ENCODE measurements at regions not wholly inside any gene's neighbourhood (a gene's known extent, or its start where the extent isn't known, plus 50 kb on each side); places are given as distances from the start of the nearest gene placed in this dataset.

DNA sequence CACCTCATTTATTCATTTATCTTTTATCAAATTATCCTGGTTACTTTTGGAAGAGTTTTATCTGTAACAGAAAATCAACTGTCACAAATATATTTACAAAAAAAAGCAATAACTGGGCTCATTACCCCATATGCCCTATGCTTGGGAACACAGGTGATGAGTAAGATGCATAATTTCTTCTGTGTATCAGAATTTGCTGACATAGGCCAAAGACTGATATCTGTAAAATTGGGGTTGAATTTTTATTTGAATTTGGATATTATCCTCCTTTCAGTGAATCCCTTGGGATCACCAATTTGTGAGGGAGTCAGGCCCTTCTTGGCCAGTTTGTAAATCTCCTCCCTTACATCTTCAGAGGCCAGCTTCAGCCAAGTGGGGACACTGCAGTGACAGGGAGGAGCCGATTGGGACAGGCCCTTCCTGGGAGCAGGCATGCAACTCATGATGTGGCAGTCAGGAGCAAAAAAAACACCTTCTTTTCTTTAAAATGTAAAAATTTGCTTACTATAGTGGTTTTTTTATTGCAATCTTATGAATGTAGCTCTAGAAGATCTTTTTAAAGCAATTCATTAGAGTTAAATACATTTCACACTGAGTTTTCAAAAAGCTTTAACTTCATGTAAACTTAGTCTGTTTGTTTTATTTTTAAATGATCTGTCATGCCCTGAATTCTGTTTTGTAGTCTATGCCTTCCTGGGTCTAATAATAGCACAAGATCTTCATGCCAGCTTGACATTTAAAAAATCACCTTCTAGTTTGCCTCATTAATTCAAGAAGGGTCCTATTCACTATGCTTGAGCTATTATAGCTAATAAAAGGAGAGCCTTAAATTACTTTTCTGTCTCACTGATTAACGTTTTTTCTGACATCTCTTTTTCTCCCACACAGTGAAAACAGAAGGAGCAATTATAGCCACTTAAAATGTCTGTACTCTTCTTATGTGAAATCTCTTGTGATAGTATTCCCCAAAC lies 136.6 kb upstream of the SPRY1 start:
- no peak for DNase-seq (ENCODE audit: low read depth in 2 of 3, low spot score in 2 of 3)

- no peak for DNase-seq (ENCODE audit: low read depth in 2 of 3, low spot score in 2 of 3)
Measured at GRCh38 chr4:123260653-123261052, 135.9 kb upstream of the SPRY1 start.

- DNase-seq (ENCODE audit: low read depth in 2 of 3, low spot score in 2 of 3), result no peak
Measured at GRCh38 chr4:123262080-123262479, 134.5 kb upstream of the SPRY1 start.

GRCh38 chr4:123265443-123265842 lies 131.2 kb upstream of the SPRY1 start:
- no peak for DNase-seq (ENCODE audit: low read depth in 2 of 3, low spot score in 2 of 3)

GRCh38 chr4:123266221-123266620 lies 130.4 kb upstream of the SPRY1 start:
- DNase-seq (ENCODE audit: low read depth in 2 of 3, low spot score in 2 of 3), result no peak

GRCh38 chr4:123278755-123279154 lies 117.8 kb upstream of the SPRY1 start:
- no peak for DNase-seq (ENCODE audit: low read depth in 2 of 3, low spot score in 2 of 3)

GRCh38 chr4:123283371-123283895 lies 113.2 kb upstream of the SPRY1 start:
- DNase-seq (ENCODE audit: low read depth in 2 of 3, low spot score in 2 of 3), result no peak

DNA sequence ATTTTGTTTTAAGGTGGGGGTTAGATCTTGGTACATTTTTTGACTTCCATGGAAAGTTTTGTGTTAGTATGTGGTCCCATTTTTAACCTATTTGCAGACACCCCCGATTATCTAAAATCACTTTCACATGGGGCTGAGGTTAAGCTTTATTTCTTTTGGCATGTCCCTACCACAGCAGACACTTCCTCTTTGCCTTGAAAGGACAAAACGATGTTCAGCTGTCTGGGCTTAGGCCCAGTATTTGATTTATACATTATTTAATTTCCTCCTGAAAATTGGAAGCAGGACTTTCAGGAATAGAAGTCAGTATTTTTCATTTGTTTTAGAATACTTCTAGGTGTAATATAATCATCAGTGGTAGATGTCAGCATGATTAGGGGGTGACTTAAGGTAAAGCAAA lies 112.4 kb upstream of the SPRY1 start:
- peak in 1 of 3 donors; percentile 52 for DNase-seq (ENCODE audit: low read depth in 2 of 3, low spot score in 2 of 3)

- no peak for DNase-seq (ENCODE audit: low read depth in 2 of 3, low spot score in 2 of 3)
Measured at GRCh38 chr4:123286903-123287466, 109.6 kb upstream of the SPRY1 start.

- no peak for DNase-seq (ENCODE audit: low read depth in 2 of 3, low spot score in 2 of 3)
Measured at GRCh38 chr4:123288309-123289025, 108.1 kb upstream of the SPRY1 start.

- DNase-seq (ENCODE audit: low read depth in 2 of 3, low spot score in 2 of 3), result peak in 2 of 3 donors; percentile 16 to 47
Measured at GRCh38 chr4:123291329-123291728, 105.3 kb upstream of the SPRY1 start.

- DNase-seq (ENCODE audit: low read depth in 2 of 3, low spot score in 2 of 3), result no peak
Measured at GRCh38 chr4:123297836-123298235, 98.8 kb upstream of the SPRY1 start.

DNA sequence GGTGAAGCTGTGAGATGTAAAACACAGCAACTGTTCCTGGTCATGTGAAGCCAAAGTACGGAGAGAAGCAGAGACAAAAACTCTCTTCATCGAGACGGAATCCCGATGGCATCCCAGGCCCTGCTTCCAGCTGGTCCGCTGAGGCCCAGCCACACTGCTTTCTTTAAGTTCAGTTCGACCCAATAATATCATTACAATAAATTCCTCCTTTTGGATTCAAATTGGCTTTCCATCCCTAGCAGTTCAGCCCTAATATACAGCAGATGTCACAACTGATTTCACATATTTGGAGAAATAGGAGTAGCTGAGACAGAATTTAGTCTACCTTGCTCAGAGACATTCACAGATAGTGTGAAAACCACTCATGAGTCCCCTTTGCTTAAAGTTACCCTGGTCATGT lies 98.3 kb upstream of the SPRY1 start:
- no peak for DNase-seq (ENCODE audit: low read depth in 2 of 3, low spot score in 2 of 3)

- no peak for DNase-seq (ENCODE audit: low read depth in 2 of 3, low spot score in 2 of 3)
Measured at GRCh38 chr4:123298801-123299200, 97.8 kb upstream of the SPRY1 start.

DNA sequence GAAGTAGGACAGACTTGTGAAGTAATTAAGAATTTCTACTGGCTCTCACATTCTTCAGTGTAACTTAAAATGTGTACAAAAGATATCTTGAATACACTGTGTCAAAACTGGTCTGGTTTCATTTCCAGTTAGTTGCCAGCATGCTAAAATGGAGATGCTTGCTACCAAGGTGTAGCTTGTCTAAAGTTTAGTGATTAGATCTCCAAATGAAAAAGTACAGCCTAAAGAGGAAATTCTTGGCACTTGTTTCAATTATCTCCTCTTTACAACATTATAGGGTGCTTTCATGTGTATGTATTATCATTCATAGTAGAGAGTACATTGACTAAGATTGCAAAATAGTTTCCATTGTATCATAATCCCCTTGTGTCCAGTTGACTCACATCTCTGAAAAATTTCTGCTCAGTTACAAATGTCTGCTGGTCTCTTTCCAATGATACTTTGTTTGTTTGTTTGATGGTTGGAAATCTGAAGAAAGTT lies 97.3 kb upstream of the SPRY1 start:
- no peak for DNase-seq (ENCODE audit: low read depth in 2 of 3, low spot score in 2 of 3)

DNA sequence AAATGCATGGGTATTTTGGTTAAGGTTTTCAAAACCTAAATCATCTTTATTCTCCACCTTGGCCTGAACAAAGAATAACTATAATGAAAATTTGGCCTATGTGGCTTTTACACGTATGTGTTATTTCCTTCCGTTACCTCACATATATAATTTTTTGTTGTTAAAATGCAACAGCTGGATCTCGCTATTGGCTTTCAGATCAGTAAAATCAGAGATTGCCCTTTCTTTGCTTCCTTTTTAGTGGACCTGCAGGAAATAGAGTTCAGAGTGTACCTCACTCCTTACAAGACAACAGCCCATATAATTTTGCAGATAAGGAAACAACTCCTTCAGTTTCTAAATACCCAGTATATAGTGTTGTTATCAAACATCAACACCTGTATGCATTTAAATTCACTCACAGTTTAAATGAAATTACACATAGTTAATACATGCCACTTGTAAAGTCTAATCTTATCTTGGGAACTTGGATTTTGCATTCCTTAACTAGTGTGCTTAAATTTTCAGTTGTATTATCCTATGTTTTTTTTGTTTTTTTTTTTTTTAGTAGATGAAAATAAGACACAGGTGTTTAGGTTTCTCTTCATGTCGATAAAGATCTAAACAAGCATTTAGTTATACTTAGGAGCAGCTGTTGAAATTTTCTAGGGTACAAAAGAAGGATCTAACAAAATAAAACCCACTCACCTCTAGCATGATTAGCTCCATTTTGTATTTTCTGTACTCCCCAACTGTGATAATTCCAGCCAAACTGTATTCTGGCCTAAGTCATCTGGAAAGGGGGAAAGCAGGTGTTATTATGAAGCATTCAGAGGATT lies 96.2 kb upstream of the SPRY1 start:
- peak in 1 of 3 donors; percentile 3 for DNase-seq (ENCODE audit: low read depth in 2 of 3, low spot score in 2 of 3)

DNA sequence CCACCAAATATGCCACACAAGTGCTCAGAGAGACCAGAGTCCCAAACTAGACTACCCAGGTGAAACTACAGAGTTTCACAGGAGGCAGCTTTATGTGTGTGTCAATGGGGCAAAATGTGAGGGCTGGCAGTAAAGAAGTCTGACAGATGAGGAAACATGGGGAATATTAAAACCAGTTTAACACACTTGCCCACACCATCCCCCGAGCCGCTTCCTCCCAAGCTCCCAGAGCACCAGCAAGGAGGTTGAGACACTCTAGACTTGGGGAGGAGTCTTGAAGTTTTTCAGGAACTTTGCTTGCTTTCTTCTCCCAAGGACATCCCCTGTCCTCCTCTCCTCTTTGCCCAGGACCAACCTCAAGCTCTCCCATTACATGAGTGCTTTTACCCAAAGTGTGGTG lies 94.7 kb upstream of the SPRY1 start:
- no peak for DNase-seq (ENCODE audit: low read depth in 2 of 3, low spot score in 2 of 3)

DNA sequence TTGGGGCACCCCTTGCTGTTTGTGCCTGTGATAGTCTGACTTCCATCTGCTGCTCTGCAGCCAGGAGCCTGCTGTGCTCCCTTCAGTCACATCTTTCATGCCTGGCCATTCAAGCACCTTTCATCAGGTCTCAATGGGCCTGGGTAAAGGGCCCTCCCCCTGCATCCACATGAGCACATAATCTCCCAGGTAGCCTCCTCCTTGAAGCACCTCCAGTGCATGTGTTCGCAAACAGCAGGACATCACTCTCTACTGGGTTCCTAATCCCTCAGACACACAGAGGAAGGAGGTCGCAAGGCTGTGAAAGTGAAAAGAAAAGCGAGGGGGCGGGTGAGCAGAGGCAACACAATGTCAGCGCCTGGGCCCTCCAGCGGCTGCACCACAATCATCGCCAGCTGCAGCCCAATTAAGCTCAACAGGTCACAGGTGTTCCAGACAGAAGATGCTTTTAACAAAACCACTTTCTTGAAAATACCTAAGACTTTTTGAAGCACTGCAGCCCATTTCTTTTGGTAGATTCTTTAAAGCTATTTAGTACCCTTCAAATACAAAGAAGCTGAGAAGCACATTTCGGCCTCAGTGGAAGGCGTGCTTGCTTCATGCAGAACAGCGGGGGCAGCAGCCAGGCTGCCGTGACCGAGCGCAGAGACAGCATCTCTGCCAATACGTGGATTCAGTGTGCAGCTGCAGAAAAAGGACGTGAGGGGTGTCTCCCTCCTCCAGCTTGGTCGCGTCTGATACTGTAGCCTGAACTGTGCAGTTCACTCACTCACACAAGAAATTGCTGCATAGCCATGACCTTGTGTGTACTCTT lies 92.2 kb upstream of the SPRY1 start:
- DNase-seq (ENCODE audit: low read depth in 2 of 3, low spot score in 2 of 3), result no peak

- DNase-seq (ENCODE audit: low read depth in 2 of 3, low spot score in 2 of 3), result no peak
Measured at GRCh38 chr4:123305736-123306135, 90.9 kb upstream of the SPRY1 start.
